HCT116 (cell line): ENCODE measurements at regions not wholly inside any gene's neighbourhood (a gene's known extent, or its start where the extent isn't known, plus 50 kb on each side); places are given as distances from the start of the nearest gene placed in this dataset.

Experiments used
- ATAC-seq: fragments of 200-7000 bp; cut with Tn5 transposase; 2 replicates; pipeline ENCODE4 v1.9.1; 2020; ENCODE audit warnings: mild to moderate bottlenecking, moderate library complexity
- BruUV-seq: library from RNA; stranded (reverse); fragments of 400-500 nt; replicated peaks from 2 replicates; lab custom pipeline; 2021; lab: Mats Ljungman, UMichigan
- CTCF ChIA-PET: fragments of 300-600 bp; sonication (Branson Sonifier 250); formaldehyde crosslinking; loops from one replicate; lab custom pipeline; 2021; ENCODE audit warnings: antibody characterized with exemption; lab: Charles Lee
- POLR2A ChIA-PET: fragments of 300-600, 350-600 bp; sonication (Branson Sonifier 250); formaldehyde crosslinking; loops from one replicate; lab custom pipeline; 2021; ENCODE audit warnings: antibody characterized with exemption; lab: Charles Lee
- RAD21 ChIA-PET, 2 experiments: fragments of 300-600 bp; sonication (Branson Sonifier 250); formaldehyde crosslinking; loops; one replicate each; lab custom pipeline; 2023; ENCODE audit warnings: low total read pairs in 2 of 2; ENCODE audit not compliant: uncharacterized antibody in 2 of 2, unreplicated experiment in 2 of 2, low non-redundant PET in 1 of 2; lab: Charles Lee
- DNase-seq: peaks from one replicate; pipeline ENCODE4 v3.0.0-alpha.2; 2010; ENCODE audit warnings: low read depth, low spot score
- H2AFZ ChIP-seq: fragments of 200-600 bp; shearing (Covaris generic), sonication (generic); 2 replicates; pipeline ENCODE4 v1.6.1; 2017; ENCODE audit warnings: low read depth, mixed run types, mixed read lengths, antibody characterized with exemption, low read length; ENCODE audit not compliant: poor library complexity, severe bottlenecking
- H3K27ac ChIP-seq: 2 replicates; pipeline ENCODE4 v1.5.1; 2012; ENCODE audit warnings: low read depth, low read length
- H3K27me3 ChIP-seq: fragments of 200-600 bp; sonication (generic); 2 replicates; pipeline ENCODE4 v1.6.1; 2016; ENCODE audit warnings: mixed run types, low read length, mixed read lengths; ENCODE audit not compliant: insufficient read depth
- H3K36me3 ChIP-seq, 2 experiments: fragments of 200-500 bp in 1 of 2; fragments of 200-600 bp in 1 of 2; sonication (Bioruptor generic) in 1 of 2; sonication (generic) in 1 of 2; 2 replicates each; pipeline versions ENCODE4 v1.5.1 to v1.6.1; 2014 to 2016; ENCODE audit warnings: low read length in 2 of 2, inconsistent platforms in 1 of 2, mixed read lengths in 1 of 2, mixed run types in 1 of 2; ENCODE audit not compliant: insufficient read depth in 2 of 2, control insufficient read depth in 1 of 2
- H3K4me1 ChIP-seq, 2 experiments: fragments of 200-600 bp in 1 of 2; sonication (generic) in 1 of 2; 2 replicates each; pipeline versions ENCODE4 v1.5.1 to v1.6.1; 2012 to 2017; ENCODE audit warnings: low read length in 2 of 2, inconsistent platforms in 1 of 2, mild to moderate bottlenecking in 1 of 2, mixed read lengths in 1 of 2, mixed run types in 1 of 2, moderate library complexity in 1 of 2; ENCODE audit not compliant: insufficient read depth in 2 of 2, control insufficient read depth in 1 of 2
- H3K4me2 ChIP-seq: fragments of 200-600 bp; sonication (generic); 2 replicates; pipeline ENCODE4 v1.6.1; 2017; ENCODE audit warnings: mixed run types, low read length, mixed read lengths
- H3K4me3 ChIP-seq, 2 experiments: fragments of 200-600 bp in 1 of 2; sonication (generic) in 1 of 2; replicated peaks in 1 of 2; 2 replicates each; pipeline ENCODE4 v1.5.1; 2011 to 2016; ENCODE audit warnings: low read length in 2 of 2, control low read depth in 1 of 2, low read depth in 1 of 2, mild to moderate bottlenecking in 1 of 2, mixed read lengths in 1 of 2, mixed run types in 1 of 2
- H3K79me2 ChIP-seq: fragments of 200-600 bp; sonication (generic); 2 replicates; pipeline ENCODE4 v1.6.1; 2017; ENCODE audit warnings: mild to moderate bottlenecking, mixed run types, low read length, moderate library complexity, mixed read lengths; ENCODE audit not compliant: insufficient read depth
- H3K9ac ChIP-seq: fragments of 200-600 bp; sonication (generic); 2 replicates; pipeline ENCODE4 v1.6.1; 2016; ENCODE audit warnings: low read length, mixed read lengths
- H3K9me2 ChIP-seq: fragments of 200-600 bp; sonication (generic), shearing (Covaris generic); 2 replicates; pipeline ENCODE4 v1.6.1; 2017; ENCODE audit warnings: mixed run types, mild to moderate bottlenecking, moderate library complexity; ENCODE audit not compliant: insufficient read depth
- H3K9me3 ChIP-seq, 2 experiments: fragments of 200-500 bp in 1 of 2; fragments of 200-600 bp in 1 of 2; sonication (Bioruptor generic) in 1 of 2; sonication (generic) in 1 of 2; 2 replicates each; pipeline ENCODE4 v1.6.1; 2014 to 2017; ENCODE audit warnings: low read length in 2 of 2, mixed read lengths in 2 of 2, inconsistent platforms in 1 of 2, low read depth in 1 of 2, mild to moderate bottlenecking in 1 of 2, mixed run types in 1 of 2, moderate library complexity in 1 of 2; ENCODE audit not compliant: control insufficient read depth in 1 of 2, insufficient read depth in 1 of 2
- H4K20me1 ChIP-seq: fragments of 200-600 bp; sonication (generic), shearing (Covaris generic); 2 replicates; pipeline ENCODE4 v1.6.1; 2017; ENCODE audit warnings: mixed run types, mild to moderate bottlenecking, moderate library complexity; ENCODE audit not compliant: insufficient read depth
- ATF3 ChIP-seq: IDR thresholded peaks from 2 replicates; pipeline ENCODE4 v1.6.1; 2012
- CBX3 ChIP-seq: IDR thresholded peaks from 2 replicates; pipeline ENCODE4 v1.6.1; 2012; ENCODE audit warnings: low read depth
- CEBPB ChIP-seq: IDR thresholded peaks from 2 replicates; pipeline ENCODE4 v1.6.1; 2012; ENCODE audit warnings: low read depth
- CTCF ChIP-seq, 3 experiments: fragments of 200-600 bp in 1 of 3; sonication (generic) in 1 of 3; IDR thresholded peaks in 2 of 3; conservative IDR thresholded peaks in 1 of 3; 2 replicates each; pipeline ENCODE4 v1.5.1; 2012 to 2017; ENCODE audit warnings: low read depth in 2 of 3, low read length in 2 of 3, antibody characterized with exemption in 1 of 3, borderline replicate concordance in 1 of 3, control low read depth in 1 of 3, mild to moderate bottlenecking in 1 of 3, mixed read lengths in 1 of 3, mixed run types in 1 of 3, moderate library complexity in 1 of 3; ENCODE audit not compliant: insufficient read depth in 1 of 3
- EZH2 ChIP-seq: fragments of 200-600 bp; sonication (generic); IDR thresholded peaks from 2 replicates; pipeline ENCODE4 v1.6.1; 2017; ENCODE audit warnings: antibody characterized with exemption, mixed run types
- FOSL1 ChIP-seq: IDR thresholded peaks from 2 replicates; pipeline ENCODE4 v1.6.1; 2012; ENCODE audit warnings: low read depth
- MAX ChIP-seq: IDR thresholded peaks from 2 replicates; pipeline ENCODE4 v1.6.1; 2012
- POLR2A ChIP-seq: IDR thresholded peaks from 2 replicates; pipeline ENCODE4 v1.7.0; 2011; ENCODE audit warnings: borderline replicate concordance; ENCODE audit not compliant: insufficient read depth, insufficient read length; ENCODE audit errors: extremely low read depth
- SIN3A ChIP-seq: IDR thresholded peaks from 2 replicates; pipeline ENCODE4 v1.6.1; 2012; ENCODE audit warnings: low read depth
- SP1 ChIP-seq: IDR thresholded peaks from 2 replicates; pipeline ENCODE4 v1.6.1; 2012; ENCODE audit warnings: low read depth
- SRF ChIP-seq: IDR thresholded peaks from 2 replicates; pipeline ENCODE4 v1.6.1; 2012; ENCODE audit warnings: low read depth
- ZBTB33 ChIP-seq: IDR thresholded peaks from 2 replicates; pipeline ENCODE4 v1.6.1; 2011; ENCODE audit warnings: mild to moderate bottlenecking, low read length, moderate library complexity; ENCODE audit not compliant: insufficient replicate concordance; ENCODE audit errors: extremely low read depth
- ZFX ChIP-seq: fragments of 450-650 bp; IDR thresholded peaks from 2 replicates; pipeline ENCODE4 v1.6.1; 2017
- ZNF274 ChIP-seq: fragments of 200-500 bp; sonication (Bioruptor generic); IDR thresholded peaks from 2 replicates; pipeline ENCODE4 v1.6.1; 2014; ENCODE audit warnings: mild to moderate bottlenecking, low read depth, low read length, inconsistent platforms
- intact Hi-C: fragments of 100-400 bp; cut with micrococcal nuclease; formaldehyde crosslinking; loops from 2 replicates; pipeline ENCODE4 v1.10.0; 2022

GRCh38 chr6:170228946-170229310, 62.0 kb downstream of the DLL1 start:
- H3K9ac ChIP-seq, result no peak overlapping the region
- intact Hi-C loops, result no loop called here
- ATAC-seq (no peak), DNase-seq (no peak)
- H3K9me3 ChIP-seq, result no peaks in the 10 kb centered on the region
- H3K4me3 ChIP-seq, result no peak overlapping the region
- CTCF ChIA-PET, result no interaction called here
- no peak overlapping the region for H3K4me2 ChIP-seq
- BruUV-seq, result no TSS peak
- H3K4me1 ChIP-seq, result no peaks in the 10 kb centered on the region
- no peaks in the 10 kb centered on the region for H3K27me3 ChIP-seq
- RAD21 ChIA-PET, result no interaction called here
- no peak overlapping the region for H2AFZ ChIP-seq
- no peaks in the 10 kb centered on the region for H3K79me2 ChIP-seq
- TF ChIP-seq ATF3 (no peak), ZNF274 (no peak), MAX (no peak), CEBPB (no peak), CTCF (IDR thresholded peaks at IDR 0.05 in 2 of 3, conservative IDR thresholded peaks at IDR 0.05 in 1 of 3; ENCODE audit: borderline replicate concordance in 1 of 3, insufficient read depth in 1 of 3, low read depth in 2 of 3, low read length in 2 of 3) (no peak), SRF (no peak), FOSL1 (no peak), EZH2 (no peak), POLR2A (no peak), ZBTB33 (no peak), ZFX (no peak), SP1 (no peak), CBX3 (no peak), SIN3A (no peak)
- no peaks in the 10 kb centered on the region for H3K9me2 ChIP-seq
- H3K27ac ChIP-seq, result no peak overlapping the region
- no peaks in the 10 kb centered on the region for H4K20me1 ChIP-seq
- POLR2A ChIA-PET, result no interaction called here
- H3K36me3 ChIP-seq, result no peaks in the 10 kb centered on the region
